NB4 (cell line): ENCODE measurements at regions not wholly inside any gene's neighbourhood (a gene's known extent, or its start where the extent isn't known, plus 50 kb on each side); places are given as distances from the start of the nearest gene placed in this dataset.

Experiments
- DNase-seq: peaks from one replicate; pipeline ENCODE4 v3.0.0; 2010; ENCODE audit warnings: low read depth
- H3K4me3 ChIP-seq: one replicate; pipeline ENCODE4 v1.5.1; 2011; ENCODE audit warnings: mild to moderate bottlenecking, low read depth, low read length, moderate library complexity
- MAX ChIP-seq: IDR thresholded peaks from 2 replicates; pipeline ENCODE4 v1.6.1; 2011; ENCODE audit warnings: low read depth, low read length
- MYC ChIP-seq: IDR thresholded peaks from 2 replicates; pipeline ENCODE4 v1.6.1; 2011; ENCODE audit warnings: low read depth, low read length
- POLR2A ChIP-seq: IDR thresholded peaks from 2 replicates; pipeline ENCODE4 v1.6.1; 2011; ENCODE audit warnings: mild to moderate bottlenecking; ENCODE audit not compliant: insufficient read length; ENCODE audit errors: extremely low read depth
- TF ChIP-seq, protein P1 (sequence below): IDR thresholded peaks from one replicate; pipeline ENCODE4 v1.5.1; 2012; ENCODE audit warnings: low read depth, low read length

DNA sequence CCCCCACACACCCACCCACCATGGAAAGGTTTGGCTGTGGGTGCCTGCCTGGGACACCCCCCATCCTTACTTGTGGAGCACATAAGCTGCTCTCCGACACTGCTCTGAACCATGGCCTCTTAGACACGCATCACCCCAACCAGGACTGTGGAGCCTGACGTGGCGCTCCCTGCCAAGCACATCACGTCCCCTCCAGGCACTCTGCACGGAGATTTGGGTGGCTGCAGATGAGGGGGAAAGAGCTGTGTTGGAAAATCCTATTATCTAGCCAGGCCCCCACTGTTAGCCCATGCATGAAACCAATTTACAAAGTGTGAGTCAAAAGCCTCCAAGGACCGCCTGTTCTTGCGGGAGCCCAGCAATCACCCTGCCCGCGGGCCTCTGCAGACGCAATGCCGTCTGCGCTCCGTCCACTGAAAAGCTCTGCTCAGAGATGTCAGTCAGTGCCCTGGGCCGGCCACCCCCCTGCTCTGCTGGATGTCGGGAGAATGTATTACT is 163.4 kb upstream of the NECTIN1 start:
- DNase-seq, result no peak
- no peak overlapping the region for H3K4me3 ChIP-seq

DNA sequence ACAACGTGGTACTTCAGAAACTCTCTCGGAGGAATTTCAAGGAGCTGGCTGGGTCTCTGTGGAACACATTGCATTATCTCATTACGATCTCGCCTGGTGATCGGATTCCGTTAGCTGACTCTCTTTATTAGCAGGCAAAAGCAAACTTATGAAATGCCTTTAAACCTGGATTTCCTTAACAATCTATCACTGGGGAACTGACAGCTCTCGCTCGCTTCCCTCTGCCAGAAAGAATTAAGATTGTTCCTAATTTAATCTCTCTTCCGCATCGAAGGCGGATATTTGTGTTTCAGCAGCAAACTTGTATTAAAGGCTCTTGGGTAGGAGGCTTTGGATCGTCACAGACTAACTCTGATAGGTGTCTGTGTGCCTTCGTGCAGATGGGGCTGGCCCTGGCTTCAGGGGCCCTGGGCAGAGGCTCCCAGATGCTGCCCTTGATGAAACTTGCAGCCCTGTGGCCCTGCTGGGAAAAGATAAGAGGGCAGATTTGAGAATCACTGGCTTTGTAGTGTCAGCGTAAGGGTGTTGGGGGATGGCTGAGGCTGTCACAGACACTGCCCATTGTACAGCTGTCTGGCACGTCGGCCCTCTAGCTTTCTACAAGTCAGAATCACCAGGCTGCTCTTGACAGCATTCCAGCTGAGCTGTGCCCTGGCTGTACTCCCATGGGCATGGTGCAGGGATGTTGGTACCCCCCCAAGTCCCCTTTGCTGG is 162.2 kb upstream of the NECTIN1 start:
- no peak for TF ChIP-seq MAX
- no peak for TF ChIP-seq POLR2A
- TF ChIP-seq, protein P1, sequence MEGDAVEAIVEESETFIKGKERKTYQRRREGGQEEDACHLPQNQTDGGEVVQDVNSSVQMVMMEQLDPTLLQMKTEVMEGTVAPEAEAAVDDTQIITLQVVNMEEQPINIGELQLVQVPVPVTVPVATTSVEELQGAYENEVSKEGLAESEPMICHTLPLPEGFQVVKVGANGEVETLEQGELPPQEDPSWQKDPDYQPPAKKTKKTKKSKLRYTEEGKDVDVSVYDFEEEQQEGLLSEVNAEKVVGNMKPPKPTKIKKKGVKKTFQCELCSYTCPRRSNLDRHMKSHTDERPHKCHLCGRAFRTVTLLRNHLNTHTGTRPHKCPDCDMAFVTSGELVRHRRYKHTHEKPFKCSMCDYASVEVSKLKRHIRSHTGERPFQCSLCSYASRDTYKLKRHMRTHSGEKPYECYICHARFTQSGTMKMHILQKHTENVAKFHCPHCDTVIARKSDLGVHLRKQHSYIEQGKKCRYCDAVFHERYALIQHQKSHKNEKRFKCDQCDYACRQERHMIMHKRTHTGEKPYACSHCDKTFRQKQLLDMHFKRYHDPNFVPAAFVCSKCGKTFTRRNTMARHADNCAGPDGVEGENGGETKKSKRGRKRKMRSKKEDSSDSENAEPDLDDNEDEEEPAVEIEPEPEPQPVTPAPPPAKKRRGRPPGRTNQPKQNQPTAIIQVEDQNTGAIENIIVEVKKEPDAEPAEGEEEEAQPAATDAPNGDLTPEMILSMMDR, result no peak
- TF ChIP-seq MYC, result no peak
- H3K4me3 ChIP-seq, result no peak overlapping the region
- no peak for DNase-seq

More for the DNA sequence above, 163.4 kb upstream of the NECTIN1 start:
- TF ChIP-seq MYC, result no peak
- no peak for TF ChIP-seq POLR2A
- TF ChIP-seq, protein P1, result no peak
- no peak for TF ChIP-seq MAX

GRCh38 chr11:119890466-119890865 is 161.5 kb upstream of the NECTIN1 start:
- no peak overlapping the region for H3K4me3 ChIP-seq
- TF ChIP-seq MAX (no peak), POLR2A (no peak), MYC (no peak)
- TF ChIP-seq, protein P1, result no peak
- DNase-seq, result no peak

GRCh38 chr11:119889728-119890280 is 160.8 kb upstream of the NECTIN1 start:
- TF ChIP-seq POLR2A, result no peak
- TF ChIP-seq MYC, result no peak
- TF ChIP-seq, protein P1, result no peak
- TF ChIP-seq MAX, result no peak
- H3K4me3 ChIP-seq, result no peak overlapping the region
- DNase-seq, result no peak

- no peak for DNase-seq
- TF ChIP-seq, protein P1, result no peak
- no peak for TF ChIP-seq POLR2A
- no peak for TF ChIP-seq MAX
- no peak for TF ChIP-seq MYC
- H3K4me3 ChIP-seq, result no peak overlapping the region
These were observed 160.1 kb upstream of the NECTIN1 start for GRCh38 chr11:119889111-119889510.
